H9 (cell line): ENCODE measurements at regions not wholly inside any gene's neighbourhood (a gene's known extent, or its start where the extent isn't known, plus 50 kb on each side); places are given as distances from the start of the nearest gene placed in this dataset.

ENCODE experiments used
- DNase-seq: peaks from one replicate; pipeline ENCODE4 v3.0.0-alpha.2; 2017
- H2AFZ ChIP-seq: one replicate; pipeline ENCODE4 v1.6.1; 2013; ENCODE audit warnings: mild to moderate bottlenecking, low read length, control low read depth, moderate library complexity
- H2AK5ac ChIP-seq: 2 replicates; pipeline ENCODE4 v1.6.1; 2013; ENCODE audit warnings: low read length, control low read depth, mixed read lengths; ENCODE audit not compliant: insufficient read length
- H2BK120ac ChIP-seq: one replicate; pipeline ENCODE4 v1.6.1; 2013; ENCODE audit warnings: low read depth, mild to moderate bottlenecking, low read length, control low read depth, inconsistent platforms; ENCODE audit not compliant: poor library complexity, severe bottlenecking
- H2BK12ac ChIP-seq: 2 replicates; pipeline ENCODE4 v1.6.1; 2013; ENCODE audit warnings: low read length, control low read depth, mixed read lengths, low read depth; ENCODE audit not compliant: insufficient read length
- H2BK15ac ChIP-seq: 2 replicates; pipeline ENCODE4 v1.6.1; 2013; ENCODE audit warnings: low read depth, low read length, control low read depth
- H2BK20ac ChIP-seq: one replicate; pipeline ENCODE4 v1.6.1; 2013; ENCODE audit warnings: low read depth, mild to moderate bottlenecking, low read length, control low read depth, inconsistent platforms; ENCODE audit not compliant: poor library complexity, severe bottlenecking
- H2BK5ac ChIP-seq: 2 replicates; pipeline ENCODE4 v1.6.1; 2013; ENCODE audit warnings: low read length, control low read depth, mixed read lengths; ENCODE audit not compliant: insufficient read length
- H3K14ac ChIP-seq: 2 replicates; pipeline ENCODE4 v1.6.1; 2013; ENCODE audit warnings: low read length, control low read depth; ENCODE audit not compliant: insufficient read depth
- H3K18ac ChIP-seq: 2 replicates; pipeline ENCODE4 v1.6.1; 2013; ENCODE audit warnings: low read depth, mild to moderate bottlenecking, mixed read lengths, low read length, control low read depth; ENCODE audit not compliant: insufficient read length
- H3K23ac ChIP-seq: 2 replicates; pipeline ENCODE4 v1.6.1; 2013; ENCODE audit warnings: low read length, control low read depth, mixed read lengths, low read depth; ENCODE audit not compliant: insufficient read length
- H3K23me2 ChIP-seq: 2 replicates; pipeline ENCODE4 v1.6.1; 2013; ENCODE audit warnings: low read depth, mild to moderate bottlenecking, mixed read lengths, low read length, control low read depth; ENCODE audit not compliant: insufficient read length, poor library complexity, severe bottlenecking
- H3K27ac ChIP-seq: 2 replicates; pipeline ENCODE4 v1.5.1; 2013; ENCODE audit warnings: low read length, control low read depth, mixed read lengths, low read depth; ENCODE audit not compliant: insufficient read length
- H3K27me3 ChIP-seq: 2 replicates; pipeline ENCODE4 v1.6.1; 2013; ENCODE audit warnings: low read length, control low read depth, inconsistent platforms; ENCODE audit not compliant: insufficient read depth
- H3K4ac ChIP-seq: 2 replicates; pipeline ENCODE4 v1.6.1; 2013; ENCODE audit warnings: low read depth, mild to moderate bottlenecking, control low read depth, inconsistent platforms, low read length, moderate library complexity
- H3K4me1 ChIP-seq: 2 replicates; pipeline ENCODE4 v1.6.1; 2013; ENCODE audit warnings: low read length, control low read depth, inconsistent platforms; ENCODE audit not compliant: insufficient read depth
- H3K4me2 ChIP-seq: 2 replicates; pipeline ENCODE4 v1.6.1; 2013; ENCODE audit warnings: low read length, control low read depth, mixed read lengths; ENCODE audit not compliant: insufficient read length, insufficient read depth
- H3K56ac ChIP-seq: 2 replicates; pipeline ENCODE4 v1.6.1; 2013; ENCODE audit warnings: low read depth, mild to moderate bottlenecking, mixed read lengths, low read length, control low read depth; ENCODE audit not compliant: insufficient read length
- H3K79me1 ChIP-seq: 2 replicates; pipeline ENCODE4 v1.6.1; 2013; ENCODE audit warnings: low read depth, mild to moderate bottlenecking, moderate library complexity, low read length, control low read depth, inconsistent platforms; ENCODE audit not compliant: insufficient read depth, poor library complexity, severe bottlenecking
- H3K79me2 ChIP-seq: 2 replicates; pipeline ENCODE4 v1.6.1; 2013; ENCODE audit warnings: low read length, control low read depth, inconsistent platforms; ENCODE audit not compliant: insufficient read depth
- H3K9ac ChIP-seq: 2 replicates; pipeline ENCODE4 v1.6.1; 2013; ENCODE audit warnings: low read length, control low read depth, mixed read lengths; ENCODE audit not compliant: insufficient read length; ENCODE audit errors: extremely low read depth
- H3K9me3 ChIP-seq: one replicate; pipeline ENCODE4 v1.6.1; 2013; ENCODE audit warnings: low read depth, low read length, inconsistent platforms; ENCODE audit not compliant: control insufficient read depth
- H3T11ph ChIP-seq: one replicate; pipeline ENCODE4 v1.6.1; 2013; ENCODE audit warnings: mild to moderate bottlenecking, low read length, control low read depth, inconsistent platforms
- H4K20me1 ChIP-seq: one replicate; pipeline ENCODE4 v1.6.1; 2013; ENCODE audit not compliant: control insufficient read depth, insufficient read length, insufficient read depth
- H4K5ac ChIP-seq: 2 replicates; pipeline ENCODE4 v1.6.1; 2013; ENCODE audit warnings: low read depth, mild to moderate bottlenecking, mixed read lengths, low read length, control low read depth; ENCODE audit not compliant: insufficient read length
- H4K8ac ChIP-seq: replicated peaks from 2 replicates; pipeline ENCODE4 v1.6.1; 2013; ENCODE audit warnings: low read length, control low read depth, mixed read lengths, low read depth; ENCODE audit not compliant: insufficient read length
- H4K91ac ChIP-seq: 2 replicates; pipeline ENCODE4 v1.6.1; 2013; ENCODE audit warnings: low read depth, mild to moderate bottlenecking, moderate library complexity, mixed read lengths, low read length, control low read depth; ENCODE audit not compliant: insufficient read length
- H3K27ac Mint-ChIP-seq, 3 experiments: 2 replicates in 2 of 3; 3 replicates in 1 of 3; pipeline ENCODE4 v1.8.0; 2020 to 2021; ENCODE audit warnings: mixed read lengths in 3 of 3, mild to moderate bottlenecking in 1 of 3, moderate library complexity in 1 of 3
- H3K27me3 Mint-ChIP-seq: 2 replicates; pipeline ENCODE4 v1.8.0; 2021; ENCODE audit warnings: low read depth, mild to moderate bottlenecking, moderate library complexity, mixed read lengths
- H3K36me3 Mint-ChIP-seq, 3 experiments: 2 replicates in 2 of 3; 3 replicates in 1 of 3; pipeline ENCODE4 v1.8.0; 2020 to 2021; ENCODE audit warnings: low read depth in 3 of 3, mixed read lengths in 3 of 3; ENCODE audit not compliant: insufficient read depth in 1 of 3
- H3K4me1 Mint-ChIP-seq, 2 experiments: 2 replicates each; pipeline ENCODE4 v1.8.0; 2020; ENCODE audit warnings: mixed read lengths in 2 of 2
- H3K4me3 Mint-ChIP-seq, 2 experiments: 2 replicates in 1 of 2; 3 replicates in 1 of 2; pipeline ENCODE4 v1.8.0; 2020 to 2021; ENCODE audit warnings: mild to moderate bottlenecking in 2 of 2, mixed read lengths in 2 of 2, moderate library complexity in 1 of 2
- H3K9me3 Mint-ChIP-seq, 2 experiments: 2 replicates in 1 of 2; 3 replicates in 1 of 2; pipeline ENCODE4 v1.8.0; 2020; ENCODE audit warnings: mild to moderate bottlenecking in 2 of 2, mixed read lengths in 2 of 2, moderate library complexity in 1 of 2
- CTCF ChIP-seq: fragments of 200-600 bp; sonication (generic); conservative IDR thresholded peaks from 3 replicates; pipeline ENCODE4 v1.8.0; 2021; ENCODE audit warnings: antibody characterized with exemption, mild to moderate bottlenecking
- whole genome bisulfite sequencing: extraction: QIAGEN DNeasy Blood & Tissue Kit; methylation state at CpG from one replicate; pipeline ENCODE4 v1.1.7; 2013; ENCODE audit warnings: missing lambda C conversion rate, low lambda C conversion rate, mixed read lengths; ENCODE audit not compliant: insufficient read length; ENCODE audit errors: extremely low coverage; 5-methylcytosine and 5-hydroxymethylcytosine counted together

- H3K18ac ChIP-seq, result no peak overlapping the region
- no peak overlapping the region for H3K4me3 Mint-ChIP-seq
- H2BK120ac ChIP-seq, result no peak overlapping the region
- H2AFZ ChIP-seq, result no peak overlapping the region
- WGBS, result no CpG with 5 or more reads among the region's 1 CpG
- no peak overlapping the region for H3K4ac ChIP-seq
- no peaks in the 10 kb centered on the region for H3K9me3 Mint-ChIP-seq
- no peak overlapping the region for H2AK5ac ChIP-seq
- no peak overlapping the region for H3K14ac ChIP-seq
- H2BK5ac ChIP-seq, result no peak overlapping the region
- peaks cover 4% of the 10 kb centered on the region for H3K27me3 Mint-ChIP-seq
- no peaks in the 10 kb centered on the region for H3K9me3 ChIP-seq
- no peak overlapping the region for H4K8ac ChIP-seq
- no peak overlapping the region for H3K27ac Mint-ChIP-seq
- no peak overlapping the region for H4K5ac ChIP-seq
- no peak overlapping the region for H3T11ph ChIP-seq
- H3K27me3 ChIP-seq, result no peaks in the 10 kb centered on the region
- no peak overlapping the region for H2BK15ac ChIP-seq
- no peaks in the 10 kb centered on the region for H3K79me1 ChIP-seq
- H3K27ac ChIP-seq, result no peak overlapping the region
- no peak overlapping the region for H2BK12ac ChIP-seq
- H3K36me3 Mint-ChIP-seq, result no peaks in the 10 kb centered on the region
- H2BK20ac ChIP-seq, result no peak overlapping the region
- no peaks in the 10 kb centered on the region for H3K23me2 ChIP-seq
- H3K4me2 ChIP-seq, result no peak overlapping the region
- no peak overlapping the region for H4K91ac ChIP-seq
- no peaks in the 10 kb centered on the region for H4K20me1 ChIP-seq
- H3K9ac ChIP-seq, result no peak overlapping the region
- no peaks in the 10 kb centered on the region for H3K4me1 ChIP-seq
- TF ChIP-seq CTCF, result no peak
- no peaks in the 10 kb centered on the region for H3K79me2 ChIP-seq
- H3K56ac ChIP-seq, result no peak overlapping the region
- H3K23ac ChIP-seq, result no peak overlapping the region
- DNase-seq, result no peak
- H3K4me1 Mint-ChIP-seq, result peaks cover 10% of the 10 kb centered on the region in 2 experiments; a peak in 3 of 4 replicates
Measured at GRCh38 chr9:124139001-124139400, 118.7 kb upstream of the NEK6 start.
